Lower leg skin (tissue), 4 donors: ENCODE measurements at regions not wholly inside any gene's neighbourhood (a gene's known extent, or its start where the extent isn't known, plus 50 kb on each side); places are given as distances from the start of the nearest gene placed in this dataset.
A peak's percentile ranks its signal among the peaks of the same experiment; 100 is the strongest.

Source experiments
- DNase-seq, 2 donors: peaks; one replicate each; pipeline ENCODE4 v3.0.0-alpha.2; 2019; ENCODE audit warnings: low spot score in 2 of 2
- H3K4me3 ChIP-seq: fragments of 200-600 bp; sonication (generic); 2 replicates; pipeline ENCODE4 v1.5.1; 2017; ENCODE audit warnings: mild to moderate bottlenecking, low read depth; ENCODE audit not compliant: poor library complexity, severe bottlenecking
- POLR2A ChIP-seq, 2 donors: fragments of 450-650 bp; IDR thresholded peaks; one replicate each; pipeline ENCODE4 v1.6.1; 2016 to 2017; ENCODE audit warnings: antibody characterized with exemption in 2 of 2, mild to moderate bottlenecking in 1 of 2, moderate library complexity in 1 of 2
- WGBS, 2 donors: methylation state at CpG; one replicate each; pipeline ENCODE4 v1.1.5; 2018; 5-methylcytosine and 5-hydroxymethylcytosine counted together
- intact Hi-C: fragments of 100-400 bp; cut with DNase I; formaldehyde crosslinking; loops from one replicate; pipeline ENCODE4 v1.15.0; 2023; ENCODE audit warnings: low total_unique reads
- TF ChIP-seq, protein P1 (sequence below), 3 donors: fragments of 450-650 bp; IDR thresholded peaks; one replicate each; pipeline ENCODE4 v1.5.1; 2016; ENCODE audit warnings: antibody characterized with exemption in 3 of 3, mild to moderate bottlenecking in 3 of 3, moderate library complexity in 2 of 3

DNA sequence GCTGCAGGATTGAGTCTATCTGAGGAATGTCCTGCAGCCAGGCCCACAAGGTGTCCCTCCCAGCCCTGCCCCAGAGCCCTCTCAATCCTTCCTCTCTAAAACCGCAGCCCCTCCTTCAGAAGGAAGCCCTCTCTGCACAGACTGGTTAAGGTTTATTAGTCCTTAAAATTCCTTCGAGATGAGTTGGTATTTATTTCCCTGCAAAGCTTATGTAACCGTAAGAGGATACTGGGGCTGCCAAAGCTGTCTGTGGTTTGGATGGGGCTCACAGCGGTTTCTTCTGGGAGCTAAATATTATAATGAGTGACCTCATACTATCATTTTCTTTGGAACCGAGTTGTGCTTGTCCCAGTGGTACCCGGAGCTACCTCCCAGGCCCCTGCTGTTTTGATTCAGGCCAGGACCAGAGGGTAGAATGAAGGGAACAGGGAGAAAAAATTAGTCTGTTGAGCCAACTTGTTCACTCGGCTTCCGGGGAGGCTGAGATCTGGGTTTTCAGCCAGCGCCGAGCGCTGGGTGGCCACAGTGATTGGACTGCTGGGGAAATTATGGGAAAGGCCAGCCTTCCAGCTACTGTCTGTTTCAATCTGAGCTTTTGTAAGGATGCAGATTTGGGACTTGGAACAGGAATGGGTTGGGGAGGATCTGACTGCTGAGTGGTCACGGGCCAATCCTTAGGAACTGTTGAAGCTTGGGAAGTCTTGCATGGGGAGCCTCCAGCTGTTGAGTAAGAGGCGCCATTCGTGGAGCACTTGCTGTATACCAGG, 107.5 kb downstream of the NDFIP1 start:
- WGBS, 2 donors, result 25 to 47% methylated on average over 14 of the region's 14 CpGs

DNA sequence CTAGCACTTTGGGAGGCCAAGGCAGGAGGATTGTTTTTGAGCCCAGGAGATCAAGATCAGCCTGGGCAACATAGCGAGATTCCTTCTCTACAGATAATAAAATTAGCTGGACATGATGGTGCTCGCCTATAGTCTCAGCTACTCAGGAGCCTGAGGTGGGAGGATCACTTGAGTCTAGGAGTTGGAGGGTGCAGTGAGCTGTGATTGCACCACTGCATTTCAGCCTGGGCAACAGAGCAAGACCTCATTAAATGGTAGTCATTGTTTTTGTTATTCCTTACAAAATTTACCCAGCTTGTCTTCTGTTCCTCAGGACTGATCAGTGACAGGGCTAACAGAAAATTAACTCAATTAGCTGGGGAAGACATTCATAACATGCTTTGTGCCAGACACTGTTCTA, 104.5 kb downstream of the NDFIP1 start:
- WGBS, 2 donors, result 66 to 84% methylated on average over 2 of the region's 2 CpGs
- intact Hi-C loops, result loop anchor here (5.0 kb wide), 1 partner anchor 361 kb away; no protein-coding TSS in a partner anchor
- no peak for DNase-seq
- no peak overlapping the region for H3K4me3 ChIP-seq
- TF ChIP-seq, protein P1, sequence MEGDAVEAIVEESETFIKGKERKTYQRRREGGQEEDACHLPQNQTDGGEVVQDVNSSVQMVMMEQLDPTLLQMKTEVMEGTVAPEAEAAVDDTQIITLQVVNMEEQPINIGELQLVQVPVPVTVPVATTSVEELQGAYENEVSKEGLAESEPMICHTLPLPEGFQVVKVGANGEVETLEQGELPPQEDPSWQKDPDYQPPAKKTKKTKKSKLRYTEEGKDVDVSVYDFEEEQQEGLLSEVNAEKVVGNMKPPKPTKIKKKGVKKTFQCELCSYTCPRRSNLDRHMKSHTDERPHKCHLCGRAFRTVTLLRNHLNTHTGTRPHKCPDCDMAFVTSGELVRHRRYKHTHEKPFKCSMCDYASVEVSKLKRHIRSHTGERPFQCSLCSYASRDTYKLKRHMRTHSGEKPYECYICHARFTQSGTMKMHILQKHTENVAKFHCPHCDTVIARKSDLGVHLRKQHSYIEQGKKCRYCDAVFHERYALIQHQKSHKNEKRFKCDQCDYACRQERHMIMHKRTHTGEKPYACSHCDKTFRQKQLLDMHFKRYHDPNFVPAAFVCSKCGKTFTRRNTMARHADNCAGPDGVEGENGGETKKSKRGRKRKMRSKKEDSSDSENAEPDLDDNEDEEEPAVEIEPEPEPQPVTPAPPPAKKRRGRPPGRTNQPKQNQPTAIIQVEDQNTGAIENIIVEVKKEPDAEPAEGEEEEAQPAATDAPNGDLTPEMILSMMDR (IDR thresholded peaks at IDR 0.05), result no peak
- no peak for TF ChIP-seq POLR2A (IDR thresholded peaks at IDR 0.05)

More for the DNA sequence above, 107.5 kb downstream of the NDFIP1 start:
- TF ChIP-seq, protein P1 (IDR thresholded peaks at IDR 0.05), result no peak
- TF ChIP-seq POLR2A (IDR thresholded peaks at IDR 0.05), result no peak
- intact Hi-C loops, result no loop called here
- peak; percentile 59 to 89 for DNase-seq
- H3K4me3 ChIP-seq, result no peak overlapping the region

DNA sequence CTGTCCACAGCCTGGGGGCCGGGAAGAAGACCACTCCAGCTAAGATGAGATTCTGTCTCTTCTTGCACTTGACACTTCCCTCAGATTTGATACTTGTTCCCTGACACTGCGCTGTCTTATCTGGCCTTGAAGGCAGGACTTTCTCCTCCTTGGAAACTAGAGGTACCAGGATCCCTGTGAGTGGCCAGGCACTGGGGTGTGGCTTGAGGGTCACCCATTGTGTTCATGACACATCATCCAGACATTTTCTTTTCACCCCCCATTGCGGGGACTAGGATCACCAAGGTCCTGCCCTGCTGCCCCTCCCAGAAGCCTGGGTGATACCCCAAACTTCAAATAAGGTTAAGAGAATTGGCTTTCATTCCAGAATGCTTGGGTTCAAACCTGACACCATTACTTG, 103.3 kb downstream of the NDFIP1 start:
- 81 to 96% methylated on average over 3 of the region's 3 CpGs for WGBS, 2 donors
- TF ChIP-seq POLR2A (IDR thresholded peaks at IDR 0.05), result no peak
- TF ChIP-seq, protein P1 (IDR thresholded peaks at IDR 0.05), result no peak
- intact Hi-C loops, result loop anchor here (5.0 kb wide), 1 partner anchor 360 kb away; no protein-coding TSS in a partner anchor
- no peak for DNase-seq
- no peak overlapping the region for H3K4me3 ChIP-seq

DNA sequence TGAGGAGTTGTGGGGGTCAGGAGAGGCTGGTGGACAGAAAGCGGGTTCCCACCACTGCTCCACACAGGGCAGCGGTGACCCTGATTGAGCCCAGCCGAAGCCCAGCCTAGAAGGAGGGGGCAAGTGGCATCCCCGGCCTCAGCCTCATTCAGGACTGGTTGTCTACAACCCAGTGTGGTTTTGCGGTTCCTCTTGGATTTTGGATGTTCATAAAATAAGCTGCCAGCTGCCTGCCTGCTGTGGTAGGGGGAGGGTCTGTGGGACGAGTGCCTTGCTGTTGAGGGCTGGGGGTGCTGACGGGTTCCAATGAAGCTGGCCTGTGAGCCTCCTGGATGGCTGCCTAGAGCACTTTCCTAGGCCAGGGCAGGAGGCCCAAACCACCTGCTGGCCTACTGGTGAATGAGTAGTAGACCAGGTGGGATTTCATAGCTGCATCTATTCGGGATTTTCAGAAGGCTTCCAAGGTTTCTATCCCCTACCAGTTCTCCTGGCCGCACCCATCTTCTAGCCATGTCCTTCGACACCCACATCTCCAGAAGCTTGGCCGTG, 102.4 kb downstream of the NDFIP1 start:
- intact Hi-C loops, result loop anchor here (5.0 kb wide), 1 partner anchor 359 kb away; no protein-coding TSS in a partner anchor
- no peak overlapping the region for H3K4me3 ChIP-seq
- DNase-seq, result no peak
- 90 to 96% methylated on average over 11 of the region's 11 CpGs for WGBS, 2 donors
- TF ChIP-seq, protein P1 (IDR thresholded peaks at IDR 0.05), result no peak
- TF ChIP-seq POLR2A (IDR thresholded peaks at IDR 0.05), result no peak

DNA sequence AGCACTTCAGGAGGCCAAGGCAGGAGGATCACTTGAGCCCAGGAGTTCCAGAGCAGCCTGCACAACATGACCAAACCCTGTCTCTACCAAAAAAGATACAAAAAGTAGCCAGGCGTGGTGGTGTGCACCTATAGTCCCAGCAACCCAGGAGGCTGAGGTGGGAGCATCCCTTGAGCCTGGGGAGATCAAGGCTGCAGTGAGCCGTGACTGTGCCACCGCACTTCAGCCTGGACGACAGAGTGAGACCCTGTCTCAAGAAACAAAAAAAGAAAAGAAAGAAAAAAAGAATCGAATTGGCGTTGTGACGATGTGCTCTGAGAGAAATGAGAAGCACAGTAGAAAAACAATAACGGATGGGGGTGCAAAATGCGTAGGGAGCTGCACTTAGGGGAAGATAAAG, 101.4 kb downstream of the NDFIP1 start:
- intact Hi-C loops, result loop anchor here (5.0 kb wide), 1 partner anchor 358 kb away; no protein-coding TSS in a partner anchor
- no peak overlapping the region for H3K4me3 ChIP-seq
- WGBS, 2 donors, result 93% methylated on average over 9 of the region's 9 CpGs
- DNase-seq, result no peak
- TF ChIP-seq POLR2A (IDR thresholded peaks at IDR 0.05), result no peak
- TF ChIP-seq, protein P1 (IDR thresholded peaks at IDR 0.05), result no peak
